ENCODE measurements at regions not wholly inside any gene's neighbourhood (a gene's known extent, or its start where the extent isn't known, plus 50 kb on each side); places are given as distances from the start of the nearest gene placed in this dataset.

GRCh38 chr7:84611391-84611790 lies 416.8 kb upstream of the SEMA3A start:
- TF ChIP-seq CTCF (IDR thresholded peaks at IDR 0.05), result no peak
- no peak for TF ChIP-seq POLR2A (IDR thresholded peaks at IDR 0.05)
